MM.1S (cell line): ENCODE measurements at regions not wholly inside any gene's neighbourhood (a gene's known extent, or its start where the extent isn't known, plus 50 kb on each side); places are given as distances from the start of the nearest gene placed in this dataset.

Experiments used
- DNase-seq: peaks from one replicate; pipeline ENCODE4 v3.0.0-alpha.2; 2015
- H2AFZ ChIP-seq: fragments of 300-600 bp; sonication (generic); 2 replicates; pipeline ENCODE4 v1.6.0; 2016; ENCODE audit warnings: antibody characterized with exemption, low read length
- H3F3A ChIP-seq: fragments of 300-600 bp; sonication (generic); 2 replicates; pipeline ENCODE4 v1.6.1; 2016; ENCODE audit warnings: mild to moderate bottlenecking, antibody characterized with exemption, low read length, moderate library complexity, mixed read lengths; ENCODE audit not compliant: insufficient read depth
- H3K27ac ChIP-seq: fragments of 300-600 bp; sonication (generic); 2 replicates; pipeline ENCODE4 v1.5.1; 2016; ENCODE audit warnings: mild to moderate bottlenecking, low read length
- H3K27me3 ChIP-seq: fragments of 300-600 bp; sonication (generic); replicated peaks from 2 replicates; pipeline ENCODE4 v1.6.0; 2016; ENCODE audit warnings: low read length; ENCODE audit not compliant: insufficient read depth
- H3K36me3 ChIP-seq: fragments of 300-600 bp; sonication (generic); replicated peaks from 2 replicates; pipeline ENCODE4 v1.6.1; 2016; ENCODE audit warnings: mild to moderate bottlenecking, low read length, mixed read lengths; ENCODE audit not compliant: insufficient read depth
- H3K4me1 ChIP-seq: fragments of 300-600 bp; sonication (generic); 2 replicates; pipeline ENCODE4 v1.6.1; 2016; ENCODE audit warnings: low read length, mixed read lengths
- H3K4me2 ChIP-seq: fragments of 300-600 bp; sonication (generic); 2 replicates; pipeline ENCODE4 v1.6.0; 2016; ENCODE audit warnings: low read depth, low read length
- H3K4me3 ChIP-seq: fragments of 300-600 bp; sonication (generic); 2 replicates; pipeline ENCODE4 v1.5.1; 2016; ENCODE audit warnings: low read length, mixed read lengths
- H3K79me2 ChIP-seq: fragments of 300-600 bp; sonication (generic); 2 replicates; pipeline ENCODE4 v1.6.1; 2016; ENCODE audit warnings: mixed run types, low read length, mixed read lengths
- H3K9ac ChIP-seq: fragments of 300-600 bp; sonication (generic); 2 replicates; pipeline ENCODE4 v1.6.1; 2016; ENCODE audit warnings: low read length, mixed read lengths
- H3K9me2 ChIP-seq: fragments of 300-600 bp; sonication (generic); replicated peaks from 2 replicates; pipeline ENCODE4 v1.6.1; 2016; ENCODE audit warnings: mild to moderate bottlenecking, low read length, mixed read lengths; ENCODE audit not compliant: insufficient read depth
- H3K9me3 ChIP-seq: fragments of 300-600 bp; sonication (generic); replicated peaks from 2 replicates; pipeline ENCODE4 v1.6.1; 2016; ENCODE audit warnings: mild to moderate bottlenecking, low read length, mixed read lengths; ENCODE audit not compliant: insufficient read depth
- H4K20me1 ChIP-seq: fragments of 300-600 bp; sonication (generic); 2 replicates; pipeline ENCODE4 v1.6.1; 2016; ENCODE audit warnings: mild to moderate bottlenecking, low read length, moderate library complexity, mixed read lengths; ENCODE audit not compliant: insufficient read depth
- CTCF ChIP-seq: fragments of 300-600 bp; sonication (generic); IDR thresholded peaks from 2 replicates; pipeline ENCODE4 v1.5.1; 2016; ENCODE audit warnings: antibody characterized with exemption, low read length, mixed read lengths
- EZH2 ChIP-seq: fragments of 300-600 bp; sonication (generic); optimal IDR thresholded peaks from 2 replicates; pipeline ENCODE3; 2017; ENCODE audit warnings: low read depth, mild to moderate bottlenecking, antibody characterized with exemption, low read length, mixed read lengths
- EZH2phosphoT487 ChIP-seq: fragments of 300-600 bp; sonication (generic); IDR thresholded peaks from 2 replicates; pipeline ENCODE4 v1.6.1; 2018; ENCODE audit warnings: antibody characterized with exemption, low read length

- Histone ChIP-seq H3K27ac (no peak overlapping the region), H4K20me1 (no peaks in the 10 kb centered on the region), H3K9ac (no peak overlapping the region), H3K36me3 (no peaks in the 10 kb centered on the region), H3K9me3 (no peaks in the 10 kb centered on the region), H2AFZ (no peak overlapping the region), H3K9me2 (no peaks in the 10 kb centered on the region), H3K27me3 (no peaks in the 10 kb centered on the region), H3K4me2 (no peak overlapping the region), H3F3A (no peaks in the 10 kb centered on the region), H3K79me2 (no peaks in the 10 kb centered on the region), H3K4me1 (no peaks in the 10 kb centered on the region), H3K4me3 (no peak overlapping the region)
- TF ChIP-seq EZH2phosphoT487 (no peak), CTCF (no peak), EZH2 (no peak)
- DNase-seq, result no peak
Measured at GRCh38 chr14:26070443-26070842, 527.4 kb downstream of the NOVA1 start.

- DNase-seq, result no peak
- H3K9me3 ChIP-seq, result no peaks in the 10 kb centered on the region
- H3K4me2 ChIP-seq, result no peak overlapping the region
- no peaks in the 10 kb centered on the region for H4K20me1 ChIP-seq
- no peaks in the 10 kb centered on the region for H3K4me1 ChIP-seq
- no peak overlapping the region for H3K9ac ChIP-seq
- H3K9me2 ChIP-seq, result no peaks in the 10 kb centered on the region
- H3F3A ChIP-seq, result no peaks in the 10 kb centered on the region
- H3K36me3 ChIP-seq, result no peaks in the 10 kb centered on the region
- no peak overlapping the region for H3K4me3 ChIP-seq
- no peaks in the 10 kb centered on the region for H3K27me3 ChIP-seq
- TF ChIP-seq CTCF, result no peak
- no peak for TF ChIP-seq EZH2phosphoT487
- TF ChIP-seq EZH2, result no peak
- no peaks in the 10 kb centered on the region for H3K79me2 ChIP-seq
- H3K27ac ChIP-seq, result no peak overlapping the region
- H2AFZ ChIP-seq, result no peak overlapping the region
Measured at GRCh38 chr14:26067786-26068459, 529.9 kb downstream of the NOVA1 start.

DNA sequence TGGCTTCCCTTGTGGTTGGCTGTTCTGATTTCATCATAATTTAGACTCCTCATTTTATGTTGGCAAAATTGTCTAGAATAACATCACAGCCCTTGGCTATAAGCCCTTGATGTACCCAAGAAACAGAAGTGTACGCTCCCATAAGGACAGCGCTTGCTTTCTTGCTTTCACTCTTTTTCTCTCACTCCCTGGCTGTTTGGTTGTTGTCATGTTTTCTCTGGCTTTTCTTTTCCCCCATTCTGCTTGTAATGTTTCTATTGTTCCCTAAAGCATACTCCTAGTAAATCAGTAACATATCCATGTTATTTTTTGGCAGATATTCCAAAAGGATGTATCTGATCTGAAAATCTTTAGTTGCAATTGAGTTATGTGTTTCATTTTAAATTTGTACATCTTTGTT lies 530.5 kb downstream of the NOVA1 start:
- Histone ChIP-seq H3K36me3 (no peaks in the 10 kb centered on the region), H2AFZ (no peak overlapping the region), H3F3A (no peaks in the 10 kb centered on the region), H3K27ac (no peak overlapping the region), H3K9ac (no peak overlapping the region), H3K4me1 (no peaks in the 10 kb centered on the region), H3K9me2 (no peaks in the 10 kb centered on the region), H3K9me3 (no peaks in the 10 kb centered on the region), H3K79me2 (no peaks in the 10 kb centered on the region), H3K4me2 (no peak overlapping the region), H4K20me1 (no peaks in the 10 kb centered on the region), H3K27me3 (no peaks in the 10 kb centered on the region), H3K4me3 (no peak overlapping the region)
- no peak for DNase-seq
- no peak for TF ChIP-seq CTCF
- no peak for TF ChIP-seq EZH2
- no peak for TF ChIP-seq EZH2phosphoT487
